T-helper 1 cell treated with Interleukin-12 subunit alpha and Interleukin-12 subunit beta and Interleukin-4 antibody, amounts not matched to agents 30 ng/mL and 1 ng/mL, for 36 hours (primary cell): ENCODE measurements at regions not wholly inside any gene's neighbourhood (a gene's known extent, or its start where the extent isn't known, plus 50 kb on each side); places are given as distances from the start of the nearest gene placed in this dataset.

Source experiments
- intact Hi-C: fragments of 100-400 bp; cut with micrococcal nuclease; formaldehyde crosslinking; loops from one replicate; pipeline ENCODE4 v1.15.1; 2024

DNA sequence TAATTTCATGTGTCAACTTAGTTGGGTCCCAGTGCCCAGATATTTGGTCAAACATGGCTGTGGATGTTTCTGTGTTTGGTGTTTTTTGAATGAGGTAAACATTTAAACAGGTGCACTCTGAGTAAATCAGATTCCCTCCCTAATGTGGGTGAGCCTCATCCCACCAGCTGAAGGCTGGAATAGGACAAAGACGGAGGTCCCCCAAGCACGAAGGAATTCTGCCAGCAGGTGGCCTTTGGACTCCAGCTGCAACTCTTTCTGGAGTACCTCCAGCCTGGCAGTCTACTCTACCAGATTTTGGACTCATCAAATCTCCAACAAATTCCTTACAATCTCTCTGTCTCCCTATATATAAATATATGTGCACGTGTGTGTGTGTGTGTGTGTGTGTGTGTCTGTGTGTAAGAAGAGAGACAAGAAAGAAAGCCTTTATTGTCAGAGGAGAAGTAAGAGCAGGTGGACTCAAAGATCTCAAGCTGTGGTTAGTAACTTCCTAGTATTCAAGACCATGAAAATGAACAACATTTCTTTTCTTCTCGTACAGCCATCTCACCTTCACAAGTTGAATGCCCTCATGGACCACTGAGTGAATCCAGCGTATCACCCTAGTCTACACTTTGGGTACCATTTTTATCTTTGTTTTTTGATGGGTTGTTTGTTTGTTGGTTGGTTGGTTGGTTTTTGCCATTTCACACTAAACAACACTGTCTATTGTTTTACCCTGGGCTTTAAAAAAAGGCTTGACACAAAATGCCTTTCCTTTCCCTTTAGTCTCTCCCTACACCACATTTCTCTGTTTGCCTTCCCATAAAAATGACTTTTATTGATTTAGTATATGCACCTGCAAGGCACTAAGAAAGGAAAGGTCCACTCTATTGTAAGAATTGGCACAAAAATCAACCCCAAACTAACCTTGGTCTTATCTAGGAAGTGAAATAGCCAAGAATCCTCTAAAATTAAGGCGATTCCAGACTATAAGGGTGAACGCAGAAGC, 118.7 kb downstream of the TENT4A start:
- intact Hi-C loops: no loop called here

DNA sequence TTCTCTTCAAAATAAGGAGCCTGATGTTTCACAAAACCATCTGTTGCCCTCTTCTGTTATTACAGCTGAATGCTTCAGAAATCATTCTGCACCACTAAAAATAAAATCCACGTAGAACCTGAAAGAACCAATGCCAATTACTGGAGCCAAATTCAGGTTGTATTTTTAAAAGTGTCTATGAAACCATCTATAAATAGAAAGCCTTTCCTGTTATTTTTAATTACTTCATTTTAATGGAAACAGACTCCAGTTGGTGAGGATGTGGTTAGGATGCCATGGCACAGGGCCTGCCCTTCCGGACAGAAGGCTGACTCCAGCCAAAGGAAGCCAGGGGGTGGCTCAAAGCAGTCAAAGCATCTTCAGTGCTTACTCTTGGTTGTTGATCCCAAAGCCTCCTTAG, 119.8 kb downstream of the TENT4A start:
- intact Hi-C loops: no loop called here

- intact Hi-C loops: no loop called here
Measured at GRCh38 chr5:6833406-6833805, 120.2 kb downstream of the TENT4A start.

DNA sequence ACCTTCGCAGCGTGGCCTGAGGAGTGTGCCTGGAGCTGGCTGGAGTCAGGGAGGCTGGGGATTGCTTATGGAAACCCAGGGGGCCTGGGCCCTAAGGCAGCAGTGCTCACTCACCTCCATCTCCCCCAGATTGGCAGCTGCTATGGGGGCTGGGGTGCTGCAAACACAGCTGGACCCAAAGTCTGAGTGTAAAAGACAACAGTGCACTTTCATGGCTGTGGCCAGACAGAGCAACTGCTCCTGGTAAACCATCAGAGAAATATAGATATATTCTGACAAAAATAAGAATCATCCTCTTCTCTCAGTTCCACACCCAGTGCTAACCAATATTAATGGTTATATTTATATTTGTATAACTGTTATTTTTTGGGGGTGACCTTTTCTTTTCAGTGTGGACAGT, 123.9 kb downstream of the TENT4A start:
- intact Hi-C loops: loop anchor here (1.0 kb wide), 3 partner anchors 16 to 72 kb away; no protein-coding TSS in a partner anchor

DNA sequence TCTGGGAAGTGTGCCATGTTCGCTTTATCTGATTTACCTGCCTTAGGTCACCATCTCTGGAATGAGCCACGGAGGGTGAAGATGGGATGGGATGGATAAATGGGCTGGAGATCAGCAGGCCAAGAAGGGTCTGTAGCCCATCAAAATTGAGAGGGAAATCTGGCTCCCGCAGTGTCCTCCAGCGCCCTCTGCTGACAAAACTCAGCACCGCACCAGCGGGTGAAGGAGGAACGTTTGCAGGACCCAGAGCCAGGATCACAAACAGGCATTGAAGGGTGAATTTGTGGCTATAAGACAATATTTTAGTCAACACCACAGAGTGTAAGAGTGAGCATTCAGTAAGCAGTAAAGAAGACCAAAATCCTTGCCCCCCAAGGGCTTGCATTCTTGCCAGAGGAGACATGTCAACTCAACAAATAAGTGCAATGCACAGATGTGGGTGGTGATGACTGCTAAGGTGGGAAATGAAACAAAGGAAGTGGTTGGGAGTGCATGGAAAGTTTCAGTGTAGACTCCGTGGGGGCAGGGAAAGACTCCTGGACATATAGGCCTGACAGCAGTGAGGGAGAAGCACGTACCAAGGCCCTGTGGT, 124.4 kb downstream of the TENT4A start:
- intact Hi-C loops: loop anchor here (1.0 kb wide), 3 partner anchors 16 to 72 kb away; no protein-coding TSS in a partner anchor

DNA sequence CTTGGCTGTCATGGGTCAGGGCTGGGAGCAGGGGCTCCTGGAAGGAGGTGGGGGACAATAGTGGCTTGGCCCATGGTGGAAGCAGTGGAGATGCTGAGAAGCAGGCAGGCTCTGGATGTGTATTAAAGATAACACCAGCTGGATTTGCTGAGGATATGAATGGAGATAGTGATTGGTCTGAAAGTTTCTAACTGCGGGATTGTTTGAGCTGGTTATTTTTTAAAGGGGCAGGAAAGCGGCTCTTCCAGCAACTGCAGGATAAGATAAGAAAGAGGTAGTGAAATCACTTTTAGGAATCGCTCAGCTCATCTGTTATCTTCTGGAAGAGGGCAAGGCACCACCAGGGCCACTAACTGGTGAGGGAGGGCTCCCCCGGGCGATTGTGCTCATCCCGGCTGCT, 125.5 kb downstream of the TENT4A start:
- intact Hi-C loops: no loop called here

- intact Hi-C loops: no loop called here
Measured at GRCh38 chr5:6840136-6840793, 127.0 kb downstream of the TENT4A start.

DNA sequence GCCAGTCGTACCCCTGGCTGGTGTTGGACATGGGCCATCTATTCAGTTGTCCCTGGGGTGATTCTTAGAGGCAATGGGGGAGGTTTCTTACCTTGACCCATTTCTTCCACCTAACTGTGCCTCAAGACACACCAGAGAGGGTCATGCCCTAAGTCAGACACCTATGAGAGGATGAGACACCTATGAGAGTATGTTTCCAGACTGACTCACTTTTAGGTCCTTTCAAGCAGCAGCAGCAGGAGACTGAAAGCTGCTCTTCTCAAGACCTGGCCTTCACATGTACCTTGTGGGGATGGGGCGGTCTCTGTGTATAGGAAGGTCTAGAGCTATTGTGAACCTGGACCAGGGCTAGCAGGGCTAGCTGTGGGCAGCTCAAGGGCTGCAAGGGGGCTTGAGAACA, 130.1 kb downstream of the TENT4A start:
- intact Hi-C loops: no loop called here

DNA sequence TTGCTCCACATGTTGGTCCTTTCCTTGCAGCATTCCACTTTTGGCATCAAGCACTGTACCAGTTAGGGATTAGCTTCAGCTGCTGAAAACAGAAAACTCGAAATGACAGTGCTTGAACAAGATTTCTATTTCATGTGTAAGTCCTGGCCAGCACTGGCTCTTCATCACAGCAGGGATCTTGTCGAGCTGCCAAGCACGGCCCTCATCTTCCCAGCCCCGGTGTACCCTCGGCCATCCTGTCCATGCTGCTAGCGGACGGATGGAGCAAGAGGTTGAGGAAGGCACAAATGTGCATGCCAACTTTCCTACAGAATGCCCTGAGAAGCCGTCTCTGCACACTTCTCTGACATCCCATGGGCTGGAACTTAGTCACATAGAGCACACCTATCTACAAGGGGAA, 130.6 kb downstream of the TENT4A start:
- intact Hi-C loops: no loop called here

DNA sequence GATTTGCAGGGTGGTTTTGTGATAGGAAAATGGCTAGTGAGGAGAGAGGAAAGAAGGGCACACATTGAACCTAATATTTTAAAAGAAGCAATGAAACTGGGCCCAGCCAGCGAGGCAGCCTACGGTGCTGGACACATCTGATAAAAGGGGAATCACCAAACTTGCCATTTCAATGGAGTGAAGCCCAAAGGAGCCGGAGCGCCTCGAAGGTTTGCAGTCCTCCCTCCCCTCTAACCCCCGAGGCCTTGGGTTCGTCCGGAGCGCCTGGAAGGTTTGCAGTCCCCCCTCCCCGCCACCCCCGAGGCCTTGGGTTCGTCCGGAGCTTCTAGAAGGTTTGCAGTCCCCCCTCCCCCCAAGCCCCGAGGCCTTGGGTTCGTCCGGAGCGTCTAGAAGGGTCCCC, 132.6 kb downstream of the TENT4A start:
- intact Hi-C loops: no loop called here

DNA sequence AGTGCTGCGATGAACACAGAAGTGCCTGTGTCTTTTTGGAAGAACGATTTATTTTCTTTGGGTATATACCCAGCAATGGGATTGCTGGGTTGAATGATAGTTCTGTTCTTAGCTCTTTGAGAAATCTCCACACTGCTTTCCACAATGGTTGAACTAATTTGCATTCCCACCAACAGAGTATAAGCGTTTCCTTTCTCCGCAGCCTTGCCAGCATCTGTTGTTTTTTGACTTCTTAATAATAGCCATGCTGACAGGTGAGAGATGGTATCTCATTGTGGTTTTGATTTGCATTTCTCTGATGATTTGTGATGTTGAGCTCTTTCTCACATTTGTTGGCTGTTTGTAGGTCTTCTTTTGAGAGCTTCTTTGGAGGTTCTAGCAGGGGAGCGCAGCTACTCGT, 134.6 kb downstream of the TENT4A start:
- intact Hi-C loops: no loop called here

GRCh38 chr5:6849316-6850105, 136.3 kb downstream of the TENT4A start:
- intact Hi-C loops: no loop called here

DNA sequence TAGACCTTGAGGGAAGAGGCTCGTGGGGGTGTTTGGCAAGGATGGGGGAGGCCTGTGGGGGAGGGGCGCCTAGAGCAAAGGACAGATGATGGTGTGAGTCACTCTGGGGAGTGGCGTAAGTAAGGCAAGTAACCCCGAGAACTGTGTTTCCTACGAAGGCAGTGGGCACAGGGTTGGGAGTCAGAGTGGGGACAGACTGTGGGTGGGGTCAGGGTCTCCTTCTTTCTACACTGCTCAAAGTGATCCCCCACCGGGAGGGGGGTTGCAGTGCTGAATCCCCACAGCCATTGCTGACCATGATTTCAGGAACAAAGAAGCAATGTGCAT, 136.8 kb downstream of the TENT4A start:
- intact Hi-C loops: no loop called here

GRCh38 chr5:6856653-6857052, 143.4 kb downstream of the TENT4A start:
- intact Hi-C loops: no loop called here

DNA sequence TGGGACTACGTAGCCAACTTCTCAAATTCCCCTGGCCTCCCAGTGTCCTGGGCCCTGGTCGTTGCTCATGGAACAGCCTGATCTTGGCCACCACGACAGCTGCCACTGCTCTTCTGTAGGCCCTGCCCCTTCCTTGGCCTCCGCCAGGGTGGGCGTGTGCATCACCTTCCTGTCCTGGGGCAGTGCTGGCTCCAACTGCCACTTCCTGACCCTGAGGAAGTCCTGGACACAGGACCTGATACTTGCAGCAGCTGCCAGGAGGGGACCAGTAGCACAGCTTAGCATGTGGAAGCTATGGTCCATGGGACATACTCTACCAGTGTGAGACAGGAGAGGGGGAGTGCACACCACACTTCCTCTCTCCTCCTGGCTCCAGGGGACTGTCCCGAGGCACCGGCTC, 145.2 kb downstream of the TENT4A start:
- intact Hi-C loops: no loop called here

GRCh38 chr5:6859023-6859422, 145.8 kb downstream of the TENT4A start:
- intact Hi-C loops: no loop called here

DNA sequence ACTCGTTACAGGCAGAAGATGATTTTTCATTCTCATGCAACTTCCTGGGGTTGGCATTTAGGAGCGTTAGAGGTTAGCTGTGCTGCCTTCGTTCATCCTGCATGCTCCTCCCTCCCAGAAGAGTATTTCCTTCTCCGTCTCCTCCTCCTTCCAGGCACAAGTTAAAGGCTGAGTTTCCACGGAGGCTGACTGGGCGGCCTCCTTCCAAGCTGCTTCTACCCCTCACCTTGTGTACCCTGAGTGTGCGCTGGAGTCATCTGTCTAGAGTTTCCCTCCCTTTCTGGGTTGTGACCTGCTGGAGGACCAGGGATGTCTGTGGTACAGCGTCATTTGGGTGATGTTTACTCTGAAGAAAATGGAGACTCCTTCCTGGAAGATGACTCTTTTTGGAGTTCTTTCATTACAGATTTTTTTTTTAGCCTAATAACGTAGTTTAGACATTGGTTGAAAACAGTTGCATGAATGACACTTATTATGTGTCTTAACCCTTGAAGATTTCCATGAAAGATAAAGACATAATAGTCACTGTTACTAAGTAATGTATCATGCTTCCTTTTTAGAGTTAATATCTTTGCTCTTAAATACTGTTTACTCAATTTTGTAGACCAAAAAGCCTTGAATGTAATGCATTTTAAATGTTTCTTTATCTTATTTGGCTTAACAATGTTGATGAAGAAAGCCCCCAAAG, 146.9 kb downstream of the TENT4A start:
- intact Hi-C loops: no loop called here

DNA sequence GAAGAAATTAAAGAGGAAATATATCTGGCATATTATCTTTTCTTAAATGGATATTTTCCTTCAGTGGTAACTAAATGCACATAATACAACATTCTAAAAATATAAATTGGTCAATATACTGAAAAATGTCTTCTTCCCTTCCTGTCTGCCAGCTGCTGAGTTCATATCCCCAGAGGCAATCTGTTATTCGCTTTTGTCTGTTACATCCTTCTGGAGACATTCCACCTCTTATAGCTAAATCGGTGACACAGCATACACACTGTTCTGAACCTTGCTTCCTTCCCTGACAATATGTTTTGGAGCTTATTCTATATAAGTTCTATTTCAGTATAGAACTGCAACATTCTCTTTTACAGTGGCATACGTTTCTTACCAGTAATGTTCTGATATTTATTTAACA, 147.8 kb downstream of the TENT4A start:
- intact Hi-C loops: no loop called here

GRCh38 chr5:6861667-6862066, 148.4 kb downstream of the TENT4A start:
- intact Hi-C loops: no loop called here

DNA sequence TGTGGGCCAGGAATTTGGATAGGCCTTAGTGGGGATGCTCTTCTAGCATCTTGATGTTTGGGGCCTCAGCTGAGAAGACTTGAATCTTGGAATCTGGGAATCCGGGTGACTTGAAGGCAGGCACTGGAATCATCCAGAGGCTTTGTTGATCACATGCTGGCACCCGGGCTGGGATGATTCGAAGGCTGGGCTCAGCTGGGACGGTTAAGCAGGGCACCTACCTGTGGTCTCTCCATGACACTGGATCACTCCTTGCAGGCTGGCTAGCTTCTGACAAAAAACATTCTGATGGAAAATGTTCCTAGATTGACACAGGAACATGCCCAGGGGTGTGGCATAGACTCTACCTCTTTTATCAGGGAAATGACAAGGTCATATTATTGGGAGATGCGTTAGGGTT, 149.1 kb downstream of the TENT4A start:
- intact Hi-C loops: no loop called here

DNA sequence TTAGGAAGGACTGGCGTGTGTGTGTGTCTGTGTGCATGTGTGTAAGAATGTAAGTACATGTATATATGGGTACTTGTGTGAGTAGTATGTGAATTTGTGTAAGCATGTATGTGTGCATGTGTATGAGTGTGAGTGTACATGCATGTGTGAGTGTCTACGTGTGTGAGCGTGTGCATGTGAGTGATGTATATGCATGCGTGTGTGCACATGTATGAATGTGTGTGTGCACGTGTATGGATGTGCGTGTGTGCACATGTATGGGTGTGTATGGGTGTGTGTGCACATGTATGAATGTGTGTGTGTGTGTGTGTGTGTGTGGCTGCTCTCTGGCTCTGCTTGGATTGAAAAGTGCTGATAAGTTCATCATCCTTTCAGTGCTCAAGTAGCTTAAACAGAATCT, 154.5 kb downstream of the TENT4A start:
- intact Hi-C loops: no loop called here
